Fibroblast of the aortic adventitia (primary cell): ENCODE measurements at regions not wholly inside any gene's neighbourhood (a gene's known extent, or its start where the extent isn't known, plus 50 kb on each side); places are given as distances from the start of the nearest gene placed in this dataset.

Source experiments
- DNase-seq: peaks from one replicate; pipeline ENCODE4 v3.0.0-alpha.2; 2010; ENCODE audit warnings: low read depth
- H3K4me3 ChIP-seq: 2 replicates; pipeline ENCODE4 v1.5.1; 2011; ENCODE audit warnings: low read depth, mild to moderate bottlenecking, control low read depth, low read length, moderate library complexity
- CTCF ChIP-seq: IDR thresholded peaks from 2 replicates; pipeline ENCODE4 v1.5.1; 2011; ENCODE audit warnings: mild to moderate bottlenecking, low read length, control low read depth, inconsistent platforms; ENCODE audit not compliant: insufficient read depth

GRCh38 chr3:166962911-166963310 is 417.2 kb downstream of the ZBBX start:
- no peak for DNase-seq
- no peak overlapping the region for H3K4me3 ChIP-seq
- TF ChIP-seq CTCF = no peak

GRCh38 chr3:166957121-166957520 is 423.0 kb downstream of the ZBBX start:
- no peak for TF ChIP-seq CTCF
- no peak overlapping the region for H3K4me3 ChIP-seq
- no peak for DNase-seq

- no peak for TF ChIP-seq CTCF
- DNase-seq = no peak
- no peak overlapping the region for H3K4me3 ChIP-seq
Observed at GRCh38 chr3:166955201-166955939, 424.7 kb downstream of the ZBBX start.

- no peak for TF ChIP-seq CTCF
- no peak overlapping the region for H3K4me3 ChIP-seq
- DNase-seq = no peak
Observed at GRCh38 chr3:166934879-166935278, 445.2 kb downstream of the ZBBX start.

GRCh38 chr3:166917437-166917836 is 462.7 kb downstream of the ZBBX start:
- no peak for DNase-seq
- no peak for TF ChIP-seq CTCF
- H3K4me3 ChIP-seq = no peak overlapping the region

- DNase-seq = peak; percentile 0
- TF ChIP-seq CTCF = no peak
- no peak overlapping the region for H3K4me3 ChIP-seq
Observed at GRCh38 chr3:166902374-166902773, 477.7 kb downstream of the ZBBX start.

GRCh38 chr3:166900866-166901577 is 479.1 kb downstream of the ZBBX start:
- no peak overlapping the region for H3K4me3 ChIP-seq
- TF ChIP-seq CTCF = no peak
- DNase-seq = no peak
